ENCODE measurements at regions not wholly inside any gene's neighbourhood (a gene's known extent, or its start where the extent isn't known, plus 50 kb on each side); places are given as distances from the start of the nearest gene placed in this dataset.

GRCh38 chr2:195561116-195561921 lies 95.7 kb upstream of the SLC39A10 start:
- H3K4me3 ChIP-seq (ENCODE audit: low read depth, low read length), result no peak overlapping the region
- H3K27me3 ChIP-seq (ENCODE audit: insufficient read depth, low read depth, severe bottlenecking), result no peaks in the 10 kb centered on the region
- H3K27ac ChIP-seq, result no peak overlapping the region
- no peak for TF ChIP-seq CTCF (IDR thresholded peaks at IDR 0.05; ENCODE audit: low read depth, low read length)
- no peaks in the 10 kb centered on the region for H3K9me3 ChIP-seq (ENCODE audit: severe bottlenecking)
- no peaks in the 10 kb centered on the region for H3K36me3 ChIP-seq
- DNase-seq, result no peak

GRCh38 chr2:195560209-195560895 lies 96.7 kb upstream of the SLC39A10 start:
- no peaks in the 10 kb centered on the region for H3K27me3 ChIP-seq (ENCODE audit: insufficient read depth, low read depth, severe bottlenecking)
- no peak overlapping the region for H3K27ac ChIP-seq
- H3K4me3 ChIP-seq (ENCODE audit: low read depth, low read length), result no peak overlapping the region
- no peaks in the 10 kb centered on the region for H3K36me3 ChIP-seq
- no peak for DNase-seq
- no peak for TF ChIP-seq CTCF (IDR thresholded peaks at IDR 0.05; ENCODE audit: low read depth, low read length)
- no peaks in the 10 kb centered on the region for H3K9me3 ChIP-seq (ENCODE audit: severe bottlenecking)

- Histone ChIP-seq H3K9me3 (ENCODE audit: severe bottlenecking) (no peaks in the 10 kb centered on the region), H3K36me3 (no peaks in the 10 kb centered on the region), H3K4me3 (ENCODE audit: low read depth, low read length) (no peak overlapping the region), H3K27me3 (ENCODE audit: insufficient read depth, low read depth, severe bottlenecking) (no peaks in the 10 kb centered on the region), H3K27ac (no peak overlapping the region)
- no peak for TF ChIP-seq CTCF (IDR thresholded peaks at IDR 0.05; ENCODE audit: low read depth, low read length)
- no peak for DNase-seq
These were observed 97.6 kb upstream of the SLC39A10 start for GRCh38 chr2:195559431-195559914.

GRCh38 chr2:195555971-195556370 lies 101.1 kb upstream of the SLC39A10 start:
- Histone ChIP-seq H3K27ac (no peak overlapping the region), H3K27me3 (ENCODE audit: insufficient read depth, low read depth, severe bottlenecking) (no peaks in the 10 kb centered on the region), H3K4me3 (ENCODE audit: low read depth, low read length) (no peak overlapping the region), H3K36me3 (no peaks in the 10 kb centered on the region), H3K9me3 (ENCODE audit: severe bottlenecking) (no peaks in the 10 kb centered on the region)
- no peak for TF ChIP-seq CTCF (IDR thresholded peaks at IDR 0.05; ENCODE audit: low read depth, low read length)
- DNase-seq, result no peak

- Histone ChIP-seq H3K27ac (no peak overlapping the region), H3K9me3 (ENCODE audit: severe bottlenecking) (no peaks in the 10 kb centered on the region), H3K36me3 (no peaks in the 10 kb centered on the region), H3K4me3 (ENCODE audit: low read depth, low read length) (no peak overlapping the region), H3K27me3 (ENCODE audit: insufficient read depth, low read depth, severe bottlenecking) (no peaks in the 10 kb centered on the region)
- no peak for TF ChIP-seq CTCF (IDR thresholded peaks at IDR 0.05; ENCODE audit: low read depth, low read length)
- no peak for DNase-seq
These were observed 104.4 kb upstream of the SLC39A10 start for GRCh38 chr2:195552581-195552980.

Measured in WERI-Rb-1 (cell line).